SK-N-MC (cell line): ENCODE measurements at regions not wholly inside any gene's neighbourhood (a gene's known extent, or its start where the extent isn't known, plus 50 kb on each side); places are given as distances from the start of the nearest gene placed in this dataset.

Experiments
- DNase-seq: peaks from one replicate; pipeline ENCODE4 v3.0.0-alpha.2; 2011; ENCODE audit warnings: low read depth, low spot score
- H3K27ac ChIP-seq: fragments of 200-600 bp; sonication (generic); 2 replicates; pipeline ENCODE4 v1.5.1; 2016; ENCODE audit warnings: mixed run types
- H3K36me3 ChIP-seq: fragments of 200-600 bp; sonication (generic); 2 replicates; pipeline ENCODE4 v1.6.1; 2017; ENCODE audit warnings: antibody characterized with exemption, low read length, mixed read lengths; ENCODE audit not compliant: insufficient read depth
- H3K4me3 ChIP-seq: fragments of 200-600 bp; sonication (generic); 2 replicates; pipeline ENCODE4 v1.5.1; 2016
- H3K9ac ChIP-seq: fragments of 200-600 bp; sonication (generic); 2 replicates; pipeline ENCODE4 v1.8.0; 2017; ENCODE audit warnings: mixed run types, mixed read lengths; ENCODE audit not compliant: insufficient read length
- H3K9me3 ChIP-seq: fragments of 200-600 bp; sonication (generic); 2 replicates; pipeline ENCODE4 v1.6.1; 2017; ENCODE audit warnings: low read depth, mild to moderate bottlenecking, antibody characterized with exemption, low read length, moderate library complexity, mixed read lengths
- EZH2 ChIP-seq: fragments of 200-600 bp; sonication (generic); IDR thresholded peaks from one replicate; pipeline ENCODE4 v1.6.1; 2017; ENCODE audit warnings: antibody characterized with exemption
- FOXP2 ChIP-seq: optimal IDR thresholded peaks from 2 replicates; pipeline ENCODE3; 2011; ENCODE audit warnings: mild to moderate bottlenecking, moderate library complexity; ENCODE audit not compliant: insufficient read depth; ENCODE audit errors: extremely low read length, control extremely low read depth
- POLR2AphosphoS5 ChIP-seq: IDR thresholded peaks from 2 replicates; pipeline ENCODE4 v1.6.1; 2012; ENCODE audit warnings: mild to moderate bottlenecking, low read depth, low read length, borderline replicate concordance

- Histone ChIP-seq H3K9ac (no peak overlapping the region), H3K27ac (no peak overlapping the region), H3K9me3 (no peaks in the 10 kb centered on the region), H3K4me3 (no peak overlapping the region), H3K36me3 (no peaks in the 10 kb centered on the region)
- no peak for DNase-seq
- TF ChIP-seq POLR2AphosphoS5 (no peak), EZH2 (no peak), FOXP2 (no peak)
Observed at GRCh38 chr2:240325016-240326007, 110.2 kb upstream of the GPC1 start.

GRCh38 chr2:240326246-240326645, 109.2 kb upstream of the GPC1 start:
- no peaks in the 10 kb centered on the region for H3K9me3 ChIP-seq
- no peak for DNase-seq
- no peak overlapping the region for H3K4me3 ChIP-seq
- TF ChIP-seq POLR2AphosphoS5 (no peak), EZH2 (no peak), FOXP2 (no peak)
- no peaks in the 10 kb centered on the region for H3K36me3 ChIP-seq
- no peak overlapping the region for H3K9ac ChIP-seq
- H3K27ac ChIP-seq, result no peak overlapping the region

GRCh38 chr2:240326886-240327285, 108.6 kb upstream of the GPC1 start:
- Histone ChIP-seq H3K9ac (no peak overlapping the region), H3K36me3 (no peaks in the 10 kb centered on the region), H3K27ac (no peak overlapping the region), H3K9me3 (no peaks in the 10 kb centered on the region), H3K4me3 (no peak overlapping the region)
- TF ChIP-seq FOXP2 (no peak), POLR2AphosphoS5 (no peak), EZH2 (no peak)
- DNase-seq, result no peak

GRCh38 chr2:240327566-240327965, 107.9 kb upstream of the GPC1 start:
- H3K9ac ChIP-seq, result no peak overlapping the region
- TF ChIP-seq FOXP2 (no peak), EZH2 (no peak), POLR2AphosphoS5 (no peak)
- no peak overlapping the region for H3K27ac ChIP-seq
- H3K4me3 ChIP-seq, result no peak overlapping the region
- no peaks in the 10 kb centered on the region for H3K36me3 ChIP-seq
- no peaks in the 10 kb centered on the region for H3K9me3 ChIP-seq
- DNase-seq, result no peak

- no peak for TF ChIP-seq EZH2
- TF ChIP-seq POLR2AphosphoS5, result no peak
- TF ChIP-seq FOXP2, result no peak
- H3K36me3 ChIP-seq, result no peaks in the 10 kb centered on the region
- H3K9ac ChIP-seq, result no peak overlapping the region
- DNase-seq, result no peak
- H3K27ac ChIP-seq, result no peak overlapping the region
- no peaks in the 10 kb centered on the region for H3K9me3 ChIP-seq
- H3K4me3 ChIP-seq, result no peak overlapping the region
Observed at GRCh38 chr2:240328526-240328925, 106.9 kb upstream of the GPC1 start.

- Histone ChIP-seq H3K27ac (no peak overlapping the region), H3K4me3 (no peak overlapping the region), H3K9ac (no peak overlapping the region), H3K36me3 (no peaks in the 10 kb centered on the region), H3K9me3 (no peaks in the 10 kb centered on the region)
- TF ChIP-seq FOXP2 (no peak), EZH2 (no peak), POLR2AphosphoS5 (no peak)
- no peak for DNase-seq
Observed at GRCh38 chr2:240329116-240329665, 106.3 kb upstream of the GPC1 start.

- no peak for TF ChIP-seq FOXP2
- TF ChIP-seq POLR2AphosphoS5, result no peak
- TF ChIP-seq EZH2, result no peak
- Histone ChIP-seq H3K4me3 (no peak overlapping the region), H3K9ac (no peak overlapping the region), H3K9me3 (no peaks in the 10 kb centered on the region), H3K36me3 (no peaks in the 10 kb centered on the region), H3K27ac (no peak overlapping the region)
- no peak for DNase-seq
Observed at GRCh38 chr2:240329778-240330177, 105.7 kb upstream of the GPC1 start.

- no peak overlapping the region for H3K4me3 ChIP-seq
- no peaks in the 10 kb centered on the region for H3K9me3 ChIP-seq
- no peak for DNase-seq
- no peak overlapping the region for H3K9ac ChIP-seq
- TF ChIP-seq EZH2, result no peak
- TF ChIP-seq POLR2AphosphoS5, result no peak
- no peak for TF ChIP-seq FOXP2
- H3K27ac ChIP-seq, result no peak overlapping the region
- no peaks in the 10 kb centered on the region for H3K36me3 ChIP-seq
Observed at GRCh38 chr2:240333985-240334384, 101.5 kb upstream of the GPC1 start.
